RKO (cell line): ENCODE measurements at regions not wholly inside any gene's neighbourhood (a gene's known extent, or its start where the extent isn't known, plus 50 kb on each side); places are given as distances from the start of the nearest gene placed in this dataset.
"Not testable (repeated sequence)": the region's sequence is repeated elsewhere in the genome, so short reads cannot be mapped to it uniquely, and the experiment has no call there.

Experiments used
- DNase-seq: peaks from one replicate; pipeline ENCODE4 v3.0.0-alpha.2; 2016; ENCODE audit warnings: low spot score

DNA sequence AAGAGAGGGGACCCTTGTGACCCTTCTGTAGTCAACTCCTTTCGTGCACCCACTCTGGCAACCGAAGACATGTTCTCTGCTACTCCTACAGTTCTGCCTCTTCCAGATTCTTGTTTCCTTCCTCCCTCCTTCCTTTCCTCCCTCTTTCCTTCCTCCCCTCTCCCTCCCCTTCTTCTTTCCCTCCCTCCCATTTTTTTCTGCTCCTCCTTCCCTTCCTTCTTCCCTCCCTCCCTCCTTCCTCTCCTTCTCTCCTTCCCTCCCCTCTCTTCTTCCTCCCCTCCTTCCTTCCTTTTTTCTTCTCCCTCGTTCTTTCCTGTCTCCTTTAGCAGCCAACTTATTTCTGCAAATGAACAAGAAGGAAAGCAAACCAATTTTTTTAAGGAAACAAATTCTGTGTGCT lies 111.5 kb downstream of the NPTX2 start:
- DNase-seq, result no peak

GRCh38 chr7:98729121-98729520 lies 112.0 kb downstream of the NPTX2 start:
- peak; percentile 28 for DNase-seq

- no peak for DNase-seq
Observed at GRCh38 chr7:98730326-98730725, 113.2 kb downstream of the NPTX2 start.

GRCh38 chr7:98731651-98732050 lies 114.6 kb downstream of the NPTX2 start:
- DNase-seq, result no peak

DNA sequence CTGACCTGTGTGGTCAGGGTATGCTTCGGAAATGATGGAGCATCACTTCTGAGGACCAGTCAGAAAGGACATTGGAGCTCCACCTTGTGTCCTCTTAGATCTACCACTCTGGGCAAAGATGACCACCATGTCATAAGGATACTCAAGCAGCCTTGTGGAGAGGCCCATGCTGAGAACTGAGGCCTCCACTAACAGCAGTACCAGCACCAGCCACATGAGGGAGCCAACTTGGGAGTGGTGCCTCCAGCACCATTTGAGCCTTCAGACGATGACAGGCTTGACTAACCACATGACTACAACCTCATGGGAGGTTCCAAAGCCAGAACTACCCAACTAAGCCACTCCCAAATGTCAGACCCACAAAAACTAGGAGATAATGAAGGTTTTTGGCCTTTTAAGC lies 116.0 kb downstream of the NPTX2 start:
- peak; percentile 86 for DNase-seq

GRCh38 chr7:98735801-98736200 lies 118.7 kb downstream of the NPTX2 start:
- no peak for DNase-seq

DNA sequence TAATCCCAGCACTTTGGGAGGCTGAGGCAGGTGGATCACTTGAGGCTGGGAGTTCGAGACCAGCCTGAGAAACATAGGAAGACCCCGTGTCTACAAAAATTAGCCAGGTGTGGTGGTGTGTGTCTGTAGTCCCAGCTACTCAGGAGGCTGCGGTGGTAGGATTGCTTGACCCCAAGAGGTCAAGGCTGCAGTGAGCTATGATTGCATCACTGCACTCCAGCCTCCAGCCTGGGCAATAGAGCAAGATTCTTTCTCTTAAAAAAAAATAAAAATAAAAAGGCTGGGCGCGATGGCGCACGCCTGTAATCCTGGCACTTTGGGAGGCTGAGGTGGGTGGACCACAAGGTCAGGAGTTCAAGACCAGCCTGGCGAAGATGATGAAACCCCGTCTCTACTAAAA lies 119.4 kb downstream of the NPTX2 start:
- not testable (repeated sequence) for DNase-seq

DNA sequence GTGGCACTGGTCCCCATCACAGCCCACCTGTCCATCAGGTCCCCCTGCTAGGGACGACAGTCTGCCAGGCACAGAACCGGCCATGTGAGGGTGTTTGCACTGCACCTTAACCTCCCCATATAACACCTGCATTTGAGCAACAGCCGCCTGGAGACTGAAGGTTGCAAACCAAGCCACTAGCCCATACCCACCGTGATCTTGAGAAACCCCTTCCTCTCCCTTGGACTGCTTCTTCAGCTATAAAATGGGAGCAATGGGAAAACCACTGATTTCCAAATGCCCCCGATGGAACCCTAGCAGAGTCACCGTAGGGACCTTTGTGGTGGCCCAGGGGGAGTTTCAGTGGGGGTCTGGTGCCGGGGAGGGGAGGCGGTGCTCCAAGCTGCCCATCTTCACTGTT lies 120.1 kb downstream of the NPTX2 start:
- no peak for DNase-seq

DNA sequence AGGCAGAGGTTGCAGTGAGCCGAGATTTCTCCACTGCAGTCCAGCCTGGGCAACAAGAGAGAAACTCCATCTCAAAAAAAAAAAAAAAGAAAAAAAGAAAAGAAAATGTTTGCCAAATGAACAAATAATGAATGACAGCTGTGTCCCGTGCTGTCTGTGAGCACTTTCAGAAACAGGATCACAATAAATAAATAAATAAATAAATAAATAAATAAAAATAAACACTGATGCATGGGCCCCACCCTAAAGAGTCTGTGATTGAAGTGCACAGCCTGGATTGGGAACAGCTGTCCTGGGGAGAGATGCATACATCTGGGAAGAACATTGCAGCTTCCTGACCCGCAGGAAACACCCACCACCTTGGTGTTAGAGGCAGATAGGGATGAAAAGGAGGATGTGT lies 123.6 kb downstream of the NPTX2 start:
- DNase-seq, result no peak

DNA sequence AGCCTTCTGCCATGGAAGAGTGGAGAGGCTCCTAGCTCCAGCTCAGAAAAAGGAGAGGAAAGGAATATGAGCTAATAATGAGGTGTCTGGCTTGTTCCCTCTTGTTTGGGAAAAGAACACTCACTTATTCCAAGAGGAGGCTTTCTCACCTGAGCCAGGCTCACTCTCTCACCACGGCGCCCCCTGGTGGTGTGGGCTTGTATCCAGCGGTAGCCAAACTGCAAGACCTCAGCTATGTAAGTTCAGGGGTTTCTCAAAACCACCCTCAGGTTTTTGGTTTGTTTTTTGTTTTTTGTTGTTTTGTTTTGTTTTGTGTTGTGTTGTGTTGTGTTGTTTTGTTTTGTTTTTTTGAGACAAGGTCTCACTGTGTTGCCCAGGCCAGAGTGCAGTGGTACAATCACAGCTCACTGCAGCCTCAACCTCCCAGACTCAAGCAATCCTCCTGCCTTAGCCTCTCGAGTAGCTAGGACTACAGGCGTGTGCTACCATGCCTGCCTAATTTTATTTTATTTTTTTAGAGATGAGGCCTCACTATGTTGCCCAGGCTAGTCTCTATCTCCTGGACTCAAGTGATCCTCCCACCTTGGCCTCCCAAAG lies 124.0 kb downstream of the TMEM130 start:
- peak; percentile 70 for DNase-seq

GRCh38 chr7:98748090-98748489 lies 121.7 kb downstream of the TMEM130 start:
- no peak for DNase-seq

DNA sequence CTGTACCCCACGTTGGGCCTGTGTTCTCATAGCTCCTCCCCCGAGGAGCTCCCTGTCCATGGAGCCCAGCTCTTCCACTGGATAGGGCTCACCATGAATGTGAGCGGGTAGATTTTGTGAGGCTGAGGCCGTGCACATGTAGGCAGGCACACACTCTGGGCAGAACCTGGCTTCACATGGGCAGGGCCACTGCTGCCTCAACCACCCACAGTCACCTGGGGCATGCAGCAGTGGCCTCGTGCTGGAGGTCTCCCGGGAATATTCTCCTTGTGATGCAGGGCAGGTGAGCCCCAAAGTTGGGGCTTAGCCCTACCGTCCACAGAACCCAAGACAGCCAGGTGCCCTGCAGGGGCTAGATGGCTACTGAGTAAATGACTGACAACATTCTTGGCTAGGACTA lies 116.6 kb downstream of the TMEM130 start:
- DNase-seq, result no peak

DNA sequence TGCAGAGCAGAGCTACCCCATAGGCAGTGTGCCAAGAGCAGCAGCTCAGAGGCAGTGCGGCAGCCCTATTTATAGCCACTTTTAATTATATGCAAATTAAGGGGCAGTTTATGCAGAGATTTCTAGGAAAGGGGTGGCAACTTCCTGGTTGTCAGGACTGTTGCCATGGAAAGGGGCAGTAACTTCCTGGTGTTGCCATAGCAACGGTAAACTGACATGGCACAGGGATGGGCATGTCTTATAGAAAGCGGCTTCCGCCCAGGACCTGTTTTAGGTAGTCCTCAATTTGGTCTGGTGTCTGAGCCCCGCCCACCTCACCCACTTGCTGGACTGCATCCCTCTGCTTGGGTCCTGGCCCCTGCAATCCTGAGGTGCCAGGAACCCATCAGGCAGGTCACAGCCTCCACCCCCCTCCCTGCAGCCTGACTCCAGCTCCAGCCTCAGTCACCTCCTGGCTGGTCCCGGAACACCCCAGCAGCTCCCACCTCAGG lies 115.8 kb downstream of the TMEM130 start:
- DNase-seq, result peak; percentile 41

- DNase-seq, result no peak
Observed at GRCh38 chr7:98755138-98755898, 114.5 kb downstream of the TMEM130 start.

- no peak for DNase-seq
Observed at GRCh38 chr7:98758157-98758556, 111.7 kb downstream of the TMEM130 start.

GRCh38 chr7:98760201-98760651 lies 109.6 kb downstream of the TMEM130 start:
- DNase-seq, result no peak

- DNase-seq, result no peak
Observed at GRCh38 chr7:98761225-98761624, 108.6 kb downstream of the TMEM130 start.

- DNase-seq, result no peak
Observed at GRCh38 chr7:98762620-98763019, 107.2 kb downstream of the TMEM130 start.

DNA sequence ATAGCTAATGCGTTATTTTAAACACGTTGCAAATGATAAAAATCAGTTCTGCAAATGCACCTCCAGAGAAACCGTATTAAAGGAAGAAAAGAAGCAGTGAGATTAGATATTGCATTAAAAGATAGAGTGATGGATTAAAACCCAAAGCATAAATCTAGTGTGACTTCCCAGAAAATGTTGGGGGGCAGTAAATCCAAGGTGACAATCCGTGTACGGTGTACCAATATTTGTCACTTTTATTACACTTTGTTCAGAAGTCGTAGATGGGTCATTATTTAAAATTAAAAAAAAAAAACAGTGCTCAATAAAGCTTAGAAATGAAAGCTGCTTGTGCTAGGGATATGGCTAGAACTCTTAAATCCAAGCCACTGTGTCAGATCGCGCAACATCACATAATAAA lies 106.4 kb downstream of the TMEM130 start:
- DNase-seq, result no peak

DNA sequence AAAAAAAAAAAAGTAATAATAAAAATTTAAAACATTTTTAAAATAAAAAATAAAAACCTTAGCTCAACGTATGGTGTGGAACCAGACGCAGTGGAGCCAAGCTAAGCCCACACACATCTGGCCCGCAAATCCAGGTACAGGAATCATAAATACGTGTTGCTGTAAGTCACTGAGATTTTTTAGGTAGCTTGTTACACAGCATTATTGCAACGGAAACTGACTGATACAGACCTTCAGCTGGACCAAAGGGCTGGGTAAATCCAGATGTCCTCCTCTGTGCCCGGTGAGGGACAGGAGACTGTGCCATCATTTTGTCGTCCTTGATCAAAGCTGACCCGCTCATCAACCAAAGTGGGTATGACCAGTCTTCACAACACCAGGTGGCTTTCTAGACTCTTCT lies 104.9 kb downstream of the TMEM130 start:
- DNase-seq, result no peak

DNA sequence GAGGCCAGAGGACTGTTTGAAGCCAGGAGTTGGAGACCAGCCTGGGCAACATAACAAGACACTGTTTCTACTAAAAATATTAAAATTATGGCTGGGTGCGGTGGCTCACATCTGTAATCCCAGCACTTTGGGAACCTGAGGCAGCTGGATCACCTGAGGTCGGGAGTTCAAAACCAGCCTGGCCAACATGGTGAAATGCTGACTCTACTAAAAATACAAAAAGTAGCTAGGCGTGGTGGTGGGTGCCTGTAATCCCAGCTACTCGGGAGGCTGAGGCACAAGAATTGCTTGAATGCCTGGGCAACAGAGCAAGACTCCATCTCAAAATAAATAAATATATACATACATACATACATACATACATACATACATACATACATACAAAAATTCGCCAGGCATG lies 99.7 kb downstream of the TMEM130 start:
- not testable (repeated sequence) for DNase-seq

GRCh38 chr7:98771519-98771918 lies 98.3 kb downstream of the TMEM130 start:
- DNase-seq, result peak; percentile 18

DNA sequence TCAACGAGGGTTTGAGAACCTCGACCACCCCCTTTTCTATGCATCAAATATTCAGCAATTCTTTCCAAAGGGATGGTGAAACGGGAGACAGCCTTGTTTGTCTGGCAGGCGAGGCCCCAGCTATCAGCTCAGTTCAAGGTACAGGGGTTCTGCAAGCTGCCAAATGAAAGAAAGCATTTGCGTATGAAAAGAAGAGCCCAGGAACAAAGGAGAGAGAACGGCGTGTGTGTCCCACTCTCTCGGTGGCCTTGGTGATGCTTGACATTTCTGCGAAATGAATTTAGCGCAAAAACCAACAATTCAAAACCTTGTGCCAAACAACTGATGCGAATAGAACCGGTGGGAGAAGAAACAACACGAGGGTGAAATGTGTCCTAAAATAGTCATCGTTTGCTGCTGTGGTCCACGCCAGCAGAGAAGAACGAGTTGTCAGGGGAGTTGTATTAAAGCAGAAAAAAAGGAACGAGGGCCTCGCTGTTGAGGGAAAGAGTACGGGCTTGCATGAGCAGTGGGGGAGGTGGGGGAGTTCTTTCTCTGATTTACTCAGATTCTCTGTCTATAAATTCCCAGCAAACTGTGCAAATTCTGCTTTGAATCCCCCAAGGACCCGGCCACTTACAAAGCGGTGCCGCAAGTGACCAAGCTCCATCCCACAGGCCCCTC lies 97.7 kb downstream of the TMEM130 start:
- no peak for DNase-seq
